ENCODE measurements at regions not wholly inside any gene's neighbourhood (a gene's known extent, or its start where the extent isn't known, plus 50 kb on each side); places are given as distances from the start of the nearest gene placed in this dataset.

DNA sequence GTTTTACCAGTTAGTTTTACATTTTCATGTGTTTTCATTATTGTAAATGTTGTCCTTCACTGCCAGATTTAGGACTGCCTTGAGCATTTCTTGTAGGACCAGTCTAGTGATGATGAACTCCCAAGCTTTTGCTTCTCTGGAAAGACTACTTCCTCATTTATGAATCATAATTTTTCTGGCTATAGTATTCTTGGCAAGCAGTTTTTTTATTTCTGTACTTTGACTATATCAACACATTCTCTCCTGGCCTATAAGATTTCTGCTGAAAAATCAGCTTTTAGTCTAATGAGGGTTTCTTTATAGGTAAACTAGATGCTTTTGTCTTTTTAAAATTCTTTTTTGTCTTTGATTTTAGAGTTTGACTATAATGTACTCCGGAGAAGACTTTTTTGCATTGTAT lies 256.8 kb upstream of the GRAMD2B start:
- TF ChIP-seq TEAD4 (IDR thresholded peaks at IDR 0.05): no peak
- no peak for TF ChIP-seq RAD21 (IDR thresholded peaks at IDR 0.05; ENCODE audit: low read depth)
- no peak for TF ChIP-seq TAF1 (IDR thresholded peaks at IDR 0.05; ENCODE audit: low read depth)
- TF ChIP-seq YY1 (IDR thresholded peaks at IDR 0.05; ENCODE audit: low read depth): no peak
- no peak for TF ChIP-seq ZBTB7A (IDR thresholded peaks at IDR 0.05; ENCODE audit: low read depth)
- TF ChIP-seq REST (IDR thresholded peaks at IDR 0.05; ENCODE audit: low read depth): no peak
- no peak for TF ChIP-seq USF1 (IDR thresholded peaks at IDR 0.05)
- TF ChIP-seq FOXM1 (IDR thresholded peaks at IDR 0.05; ENCODE audit: borderline replicate concordance, low read depth): no peak
- TF ChIP-seq NFIC (IDR thresholded peaks at IDR 0.05): no peak
- no peak for TF ChIP-seq TCF12 (IDR thresholded peaks at IDR 0.05; ENCODE audit: low read depth)
- no peak for TF ChIP-seq EGR1 (IDR thresholded peaks at IDR 0.05)
- TF ChIP-seq EP300 (IDR thresholded peaks at IDR 0.05; ENCODE audit: borderline replicate concordance): no peak

DNA sequence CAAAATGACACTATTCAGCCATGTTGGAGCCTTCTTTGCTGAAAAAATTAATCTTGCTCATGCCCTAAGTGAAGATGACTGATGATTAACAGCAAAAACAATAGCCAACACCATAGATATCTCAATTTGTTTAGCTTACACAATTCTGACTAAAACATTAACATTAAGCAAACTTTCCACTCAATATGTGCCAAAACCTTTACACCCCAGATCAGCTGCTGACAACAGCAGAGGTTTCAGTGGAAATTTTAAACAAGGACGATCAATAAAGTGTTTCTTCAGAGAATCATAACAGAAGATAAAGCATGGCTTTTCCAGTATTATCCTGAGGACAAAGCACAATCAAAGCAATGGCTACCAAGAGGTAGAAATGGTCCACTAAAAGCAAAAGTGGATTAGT lies 254.4 kb upstream of the GRAMD2B start:
- no peak for TF ChIP-seq YY1 (IDR thresholded peaks at IDR 0.05; ENCODE audit: low read depth)
- no peak for TF ChIP-seq FOXM1 (IDR thresholded peaks at IDR 0.05; ENCODE audit: borderline replicate concordance, low read depth)
- TF ChIP-seq TCF12 (IDR thresholded peaks at IDR 0.05; ENCODE audit: low read depth): no peak
- TF ChIP-seq TAF1 (IDR thresholded peaks at IDR 0.05; ENCODE audit: low read depth): no peak

GRCh38 chr5:126171916-126172315 lies 251.3 kb upstream of the GRAMD2B start:
- no peak for TF ChIP-seq EGR1 (IDR thresholded peaks at IDR 0.05)
- TF ChIP-seq NFIC (IDR thresholded peaks at IDR 0.05): no peak
- no peak for TF ChIP-seq EP300 (IDR thresholded peaks at IDR 0.05; ENCODE audit: borderline replicate concordance)
- no peak for TF ChIP-seq CEBPB (IDR thresholded peaks at IDR 0.05)
- no peak for TF ChIP-seq ZBTB7A (IDR thresholded peaks at IDR 0.05; ENCODE audit: low read depth)
- no peak for TF ChIP-seq TEAD4 (IDR thresholded peaks at IDR 0.05)
- TF ChIP-seq CREB1 (IDR thresholded peaks at IDR 0.05; ENCODE audit: low read depth): no peak
- TF ChIP-seq FOXM1 (IDR thresholded peaks at IDR 0.05; ENCODE audit: borderline replicate concordance, low read depth): no peak
- no peak for TF ChIP-seq RAD21 (IDR thresholded peaks at IDR 0.05; ENCODE audit: low read depth)
- no peak for TF ChIP-seq USF1 (IDR thresholded peaks at IDR 0.05)
- TF ChIP-seq MAX (IDR thresholded peaks at IDR 0.05): no peak
- TF ChIP-seq YY1 (IDR thresholded peaks at IDR 0.05; ENCODE audit: low read depth): no peak
- no peak for TF ChIP-seq TCF12 (IDR thresholded peaks at IDR 0.05; ENCODE audit: low read depth)
- no peak for TF ChIP-seq TAF1 (IDR thresholded peaks at IDR 0.05; ENCODE audit: low read depth)
- TF ChIP-seq REST (IDR thresholded peaks at IDR 0.05; ENCODE audit: low read depth): no peak

- no peak for TF ChIP-seq CEBPB (IDR thresholded peaks at IDR 0.05)
- TF ChIP-seq REST (IDR thresholded peaks at IDR 0.05; ENCODE audit: low read depth): no peak
- no peak for TF ChIP-seq YY1 (IDR thresholded peaks at IDR 0.05; ENCODE audit: low read depth)
- no peak for TF ChIP-seq USF1 (IDR thresholded peaks at IDR 0.05)
- TF ChIP-seq EGR1 (IDR thresholded peaks at IDR 0.05): no peak
- no peak for TF ChIP-seq CREB1 (IDR thresholded peaks at IDR 0.05; ENCODE audit: low read depth)
- TF ChIP-seq TEAD4 (IDR thresholded peaks at IDR 0.05): no peak
- TF ChIP-seq TCF12 (IDR thresholded peaks at IDR 0.05; ENCODE audit: low read depth): no peak
- no peak for TF ChIP-seq EP300 (IDR thresholded peaks at IDR 0.05; ENCODE audit: borderline replicate concordance)
Measured at GRCh38 chr5:126172812-126173211, 250.4 kb upstream of the GRAMD2B start.

DNA sequence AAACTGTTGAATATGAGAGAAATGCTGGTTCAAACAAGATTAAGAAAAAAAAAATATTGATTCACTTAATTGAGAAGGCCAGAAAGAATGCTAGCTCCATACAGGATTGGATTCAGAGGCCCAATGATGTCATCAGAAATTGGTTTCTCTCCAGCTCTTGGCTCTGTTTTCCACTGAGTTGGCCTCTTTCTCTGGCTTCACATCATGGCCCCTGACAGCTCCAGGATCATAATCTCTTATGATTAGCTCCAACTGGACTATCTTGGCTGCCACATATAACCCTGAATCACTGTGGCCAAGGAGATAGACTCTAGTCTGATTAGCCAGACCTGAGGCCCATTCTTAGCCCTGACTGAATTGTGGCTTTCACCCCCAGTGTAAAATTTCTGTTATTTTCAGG lies 244.7 kb upstream of the GRAMD2B start:
- TF ChIP-seq NFIC (IDR thresholded peaks at IDR 0.05): no peak
- TF ChIP-seq EGR1 (IDR thresholded peaks at IDR 0.05): no peak
- TF ChIP-seq USF1 (IDR thresholded peaks at IDR 0.05): no peak
- no peak for TF ChIP-seq REST (IDR thresholded peaks at IDR 0.05; ENCODE audit: low read depth)
- TF ChIP-seq TCF12 (IDR thresholded peaks at IDR 0.05; ENCODE audit: low read depth): no peak
